ENCODE measurements at regions not wholly inside any gene's neighbourhood (a gene's known extent, or its start where the extent isn't known, plus 50 kb on each side); places are given as distances from the start of the nearest gene placed in this dataset. TPM values are rescaled to one million over a fixed set of nuclear protein-coding genes. Genes with fewer than 3 reads are reported as not detected.

DNA sequence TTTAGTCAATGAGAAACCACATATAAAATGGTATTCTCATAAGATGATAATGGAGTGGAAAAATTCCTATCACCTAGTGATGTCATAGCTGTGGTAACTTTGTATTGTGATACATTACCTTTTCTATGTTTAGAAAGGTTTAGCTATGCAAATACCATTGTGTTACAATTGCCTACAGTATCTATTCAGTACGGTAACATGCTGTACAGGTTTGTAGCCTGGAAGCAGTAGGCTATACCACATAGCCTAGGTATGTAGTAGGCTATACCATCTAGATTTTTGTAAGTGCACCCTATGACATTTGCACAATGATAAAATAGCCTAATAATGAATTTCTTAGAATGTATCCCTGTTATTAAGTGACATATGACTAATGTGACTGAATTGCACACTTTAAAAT lies 50.5 kb upstream of the CCDC196 start:
- no peak for DNase-seq (ENCODE audit: low read depth in 2 of 3, low spot score in 2 of 3)

Small RNA genes in the stretch of these regions (small RNA-seq; reads per million reads assigned to genes)
- gene RF00019 = not detected

All from hematopoietic multipotent progenitor cell (in vitro differentiated cells).